ENCODE measurements at regions not wholly inside any gene's neighbourhood (a gene's known extent, or its start where the extent isn't known, plus 50 kb on each side); places are given as distances from the start of the nearest gene placed in this dataset.

DNA sequence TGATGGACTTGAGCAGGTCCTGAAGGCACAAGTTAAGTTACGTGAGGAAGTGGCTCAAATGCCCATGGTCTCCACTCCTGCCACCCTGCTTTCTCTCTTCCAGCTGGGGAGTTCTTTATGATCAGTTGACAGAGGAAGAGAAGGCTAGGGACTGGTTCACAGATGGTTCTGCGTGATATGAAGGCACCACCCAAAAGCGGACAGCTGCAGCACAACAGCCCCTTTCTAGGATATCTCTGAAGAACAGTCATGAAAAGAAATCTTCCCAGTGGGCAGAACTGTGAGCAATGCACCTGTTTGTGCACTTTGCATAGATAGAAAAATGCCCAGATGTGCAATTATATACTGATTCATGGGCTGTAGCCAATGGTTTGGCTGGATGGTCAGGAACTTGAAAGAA is 162.4 kb upstream of the FSCB start:
- Histone ChIP-seq H3K27ac (no peak overlapping the region), H3K4me3 (no peak overlapping the region), H3K9me3 (no peaks in the 10 kb centered on the region), H3K4me1 (no peaks in the 10 kb centered on the region), H3K27me3 (no peaks in the 10 kb centered on the region), H3K36me3 (no peaks in the 10 kb centered on the region)
- TF ChIP-seq, protein P1, sequence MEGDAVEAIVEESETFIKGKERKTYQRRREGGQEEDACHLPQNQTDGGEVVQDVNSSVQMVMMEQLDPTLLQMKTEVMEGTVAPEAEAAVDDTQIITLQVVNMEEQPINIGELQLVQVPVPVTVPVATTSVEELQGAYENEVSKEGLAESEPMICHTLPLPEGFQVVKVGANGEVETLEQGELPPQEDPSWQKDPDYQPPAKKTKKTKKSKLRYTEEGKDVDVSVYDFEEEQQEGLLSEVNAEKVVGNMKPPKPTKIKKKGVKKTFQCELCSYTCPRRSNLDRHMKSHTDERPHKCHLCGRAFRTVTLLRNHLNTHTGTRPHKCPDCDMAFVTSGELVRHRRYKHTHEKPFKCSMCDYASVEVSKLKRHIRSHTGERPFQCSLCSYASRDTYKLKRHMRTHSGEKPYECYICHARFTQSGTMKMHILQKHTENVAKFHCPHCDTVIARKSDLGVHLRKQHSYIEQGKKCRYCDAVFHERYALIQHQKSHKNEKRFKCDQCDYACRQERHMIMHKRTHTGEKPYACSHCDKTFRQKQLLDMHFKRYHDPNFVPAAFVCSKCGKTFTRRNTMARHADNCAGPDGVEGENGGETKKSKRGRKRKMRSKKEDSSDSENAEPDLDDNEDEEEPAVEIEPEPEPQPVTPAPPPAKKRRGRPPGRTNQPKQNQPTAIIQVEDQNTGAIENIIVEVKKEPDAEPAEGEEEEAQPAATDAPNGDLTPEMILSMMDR (IDR thresholded peaks at IDR 0.05), result no peak
- TF ChIP-seq POLR2A (IDR thresholded peaks at IDR 0.05), result no peak
- no peak for DNase-seq

DNA sequence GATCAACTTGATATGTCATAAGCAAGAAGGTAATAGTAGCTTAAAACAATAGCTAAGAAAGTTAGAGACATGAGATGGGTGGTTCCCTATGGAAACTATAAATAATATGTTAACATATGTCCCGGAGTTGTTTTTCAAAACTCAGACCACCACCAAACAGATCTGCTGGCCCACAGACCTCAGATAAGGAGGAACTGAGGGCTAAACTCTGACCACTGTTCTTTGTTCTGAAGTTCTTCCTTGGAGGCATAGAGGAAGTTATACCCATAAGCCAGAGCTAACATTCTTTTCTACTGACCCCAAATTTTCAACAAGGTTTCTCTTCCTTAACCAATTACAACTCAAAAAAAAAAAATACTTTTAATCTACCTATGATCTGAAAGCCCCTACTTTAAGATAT is 156.1 kb upstream of the FSCB start:
- Histone ChIP-seq H3K27me3 (no peaks in the 10 kb centered on the region), H3K4me1 (no peaks in the 10 kb centered on the region), H3K4me3 (no peak overlapping the region), H3K36me3 (no peaks in the 10 kb centered on the region), H3K27ac (no peak overlapping the region), H3K9me3 (no peaks in the 10 kb centered on the region)
- TF ChIP-seq, protein P1 (IDR thresholded peaks at IDR 0.05), result no peak
- no peak for TF ChIP-seq POLR2A (IDR thresholded peaks at IDR 0.05)
- no peak for DNase-seq

DNA sequence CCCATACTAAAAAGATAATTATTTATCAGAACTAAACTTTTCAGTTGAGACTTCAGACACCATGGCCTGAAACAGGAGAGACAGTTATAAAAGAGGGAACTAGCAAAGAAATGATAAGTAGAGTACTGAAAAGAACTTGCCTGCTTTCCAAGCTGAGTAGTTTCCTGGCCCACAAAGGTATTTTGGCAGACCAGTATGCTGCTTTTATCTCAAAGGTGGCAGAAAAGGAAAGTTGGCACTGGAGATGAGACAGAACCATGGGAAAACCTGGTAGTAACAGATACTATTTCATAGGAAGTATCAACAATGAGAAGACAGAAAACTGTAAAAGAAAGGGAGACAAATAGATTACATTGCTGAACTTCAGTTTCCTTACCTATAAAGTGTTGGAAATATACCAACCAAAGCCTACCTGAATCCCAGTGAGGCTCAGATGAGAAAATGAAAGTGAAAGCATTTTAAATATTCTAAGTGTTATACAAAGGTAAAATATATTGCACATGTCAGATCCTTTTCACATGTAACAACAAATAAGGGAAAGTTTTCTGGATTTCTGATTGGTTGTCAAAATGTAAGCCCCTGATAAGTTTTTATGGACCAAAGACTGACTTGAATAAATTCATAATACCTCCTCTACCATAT is 155.3 kb upstream of the FSCB start:
- no peaks in the 10 kb centered on the region for H3K27me3 ChIP-seq
- H3K27ac ChIP-seq, result no peak overlapping the region
- no peak for DNase-seq
- no peaks in the 10 kb centered on the region for H3K36me3 ChIP-seq
- H3K4me1 ChIP-seq, result no peaks in the 10 kb centered on the region
- no peak overlapping the region for H3K4me3 ChIP-seq
- no peak for TF ChIP-seq POLR2A (IDR thresholded peaks at IDR 0.05)
- TF ChIP-seq, protein P1 (IDR thresholded peaks at IDR 0.05), result no peak
- H3K9me3 ChIP-seq, result no peaks in the 10 kb centered on the region

DNA sequence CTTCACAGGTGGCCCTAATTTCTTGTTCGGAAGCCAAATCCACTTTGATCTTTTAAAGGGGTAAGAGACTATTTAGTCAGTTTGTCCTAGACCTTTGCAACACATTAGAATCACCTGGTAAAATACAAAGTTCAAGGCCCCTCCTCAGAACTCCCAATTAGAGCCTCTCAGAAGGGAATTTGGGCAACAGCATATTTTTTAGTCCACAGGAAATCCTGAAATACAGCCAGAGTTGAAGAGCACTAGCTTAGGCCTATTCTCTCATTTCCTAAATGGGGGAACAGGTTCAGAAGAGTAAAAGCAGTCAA is 151.3 kb upstream of the FSCB start:
- no peaks in the 10 kb centered on the region for H3K4me1 ChIP-seq
- TF ChIP-seq POLR2A (IDR thresholded peaks at IDR 0.05), result no peak
- TF ChIP-seq, protein P1 (IDR thresholded peaks at IDR 0.05), result no peak
- H3K9me3 ChIP-seq, result no peaks in the 10 kb centered on the region
- no peak overlapping the region for H3K27ac ChIP-seq
- H3K36me3 ChIP-seq, result no peaks in the 10 kb centered on the region
- no peak for DNase-seq
- H3K4me3 ChIP-seq, result no peak overlapping the region
- H3K27me3 ChIP-seq, result no peaks in the 10 kb centered on the region

DNA sequence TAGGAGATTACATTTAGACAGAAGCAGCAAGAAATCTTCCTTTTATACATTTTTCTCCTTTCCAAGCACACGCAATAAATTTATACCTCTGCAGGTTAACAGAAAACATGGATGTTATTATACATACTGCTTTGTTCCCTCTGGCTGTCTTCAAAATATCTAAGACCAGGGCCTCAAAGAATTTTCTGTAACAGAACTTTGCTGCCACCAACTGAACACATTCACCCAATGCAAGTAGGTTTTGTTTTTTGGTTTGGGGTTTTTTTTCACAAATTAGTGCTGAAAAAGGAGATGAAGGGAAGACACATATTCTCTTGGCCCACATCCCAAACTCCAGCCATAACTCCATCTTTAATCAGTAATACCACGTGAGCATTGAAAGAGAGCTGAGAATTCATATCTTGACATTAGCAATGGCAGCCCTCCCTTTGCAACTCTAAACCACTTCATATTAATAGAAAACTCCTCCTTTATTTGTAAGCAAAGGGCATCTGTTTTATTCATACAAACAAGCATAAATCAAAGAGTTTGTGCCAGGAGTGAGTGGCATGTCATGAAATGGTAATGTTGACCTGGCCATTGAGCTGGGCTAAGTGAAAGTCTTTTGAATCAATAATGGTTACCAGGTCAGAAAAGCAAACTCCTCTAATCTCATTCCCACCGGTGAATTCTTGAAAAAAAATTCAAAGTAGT is 150.8 kb upstream of the FSCB start:
- Histone ChIP-seq H3K9me3 (no peaks in the 10 kb centered on the region), H3K27me3 (no peaks in the 10 kb centered on the region), H3K4me1 (no peaks in the 10 kb centered on the region), H3K27ac (no peak overlapping the region), H3K4me3 (no peak overlapping the region), H3K36me3 (no peaks in the 10 kb centered on the region)
- no peak for TF ChIP-seq POLR2A (IDR thresholded peaks at IDR 0.05)
- TF ChIP-seq, protein P1 (IDR thresholded peaks at IDR 0.05), result peak in 3 of 6 experiments; percentile 40 to 51 (median 41)
- DNase-seq, result no peak

Data from Peyer's patch (tissue), 4 donors.